ENCODE measurements at regions not wholly inside any gene's neighbourhood (a gene's known extent, or its start where the extent isn't known, plus 50 kb on each side); places are given as distances from the start of the nearest gene placed in this dataset.

- TF ChIP-seq GATA3 (IDR thresholded peaks at IDR 0.05; ENCODE audit: low read depth, low read length) (no peak), GATA2 (IDR thresholded peaks at IDR 0.05; ENCODE audit: low read depth, low read length) (no peak)
Observed at GRCh38 chr7:155862123-155862892, 50.0 kb upstream of the SHH start.

All from SH-SY5Y (cell line).